K562 (cell line): ENCODE measurements at regions not wholly inside any gene's neighbourhood (a gene's known extent, or its start where the extent isn't known, plus 50 kb on each side); places are given as distances from the start of the nearest gene placed in this dataset.

Experiments
- ATAC-seq: fragments of 200-7000 bp; cut with Tn5 transposase; 3 replicates; pipeline ENCODE4 v1.9.1; 2020; ENCODE audit warnings: moderate library complexity
- BruUV-seq: library from RNA; stranded (reverse); fragments of 400-500 nt; replicated peaks from 2 replicates; lab custom pipeline; 2021; lab: Mats Ljungman, UMichigan
- CTCF ChIA-PET: fragments of 300-600 bp; formaldehyde crosslinking; extraction: SDS; loops from one replicate; lab custom pipeline; 2021; ENCODE audit warnings: low intra/inter-chr PET ratio; lab: Yijun Ruan, JAX
- POLR2A ChIA-PET: fragments of 300-600, 350-650 bp; sonication (Branson Sonifier 250); formaldehyde crosslinking; extraction: SDS; loops from one replicate; lab custom pipeline; 2021; ENCODE audit warnings: antibody characterized with exemption, inconsistent platforms; lab: Yijun Ruan, JAX
- DNase-seq, 4 experiments: peaks; one replicate each; pipeline versions ENCODE4 v3.0.0 to v3.0.0-alpha.2; 2011 to 2018; ENCODE audit warnings: low spot score in 3 of 4, mixed read lengths in 3 of 4; ENCODE audit errors: extremely low read depth in 1 of 4
- FAIRE-seq: peaks from 2 replicates; lab custom pipeline; 2011; peaks lifted over from hg19 to GRCh38; lab: Jason Lieb, UNC
- H2AFZ ChIP-seq: 2 replicates; pipeline ENCODE4 v1.6.0; 2011; ENCODE audit warnings: low read depth, low read length, control low read depth, inconsistent platforms
- H3K27ac ChIP-seq: fragments of 200-600 bp; 3 replicates; pipeline ENCODE4 v1.8.0; 2011; ENCODE audit warnings: low read depth, mild to moderate bottlenecking, control low read depth, inconsistent platforms, low read length, moderate library complexity, mixed read lengths; ENCODE audit errors: extremely low read depth
- H3K27me3 ChIP-seq, 2 experiments: fragments of 300-600 bp in 1 of 2; 2 replicates in 1 of 2; 3 replicates in 1 of 2; pipeline versions ENCODE4 v1.6.0 to v1.8.0; 2011; ENCODE audit warnings: inconsistent platforms in 2 of 2, low read length in 2 of 2, mild to moderate bottlenecking in 1 of 2, mixed read lengths in 1 of 2, moderate library complexity in 1 of 2; ENCODE audit not compliant: control insufficient read depth in 2 of 2, insufficient read depth in 2 of 2
- H3K36me3 ChIP-seq: fragments of 300-600 bp; 3 replicates; pipeline ENCODE4 v1.8.0; 2011; ENCODE audit warnings: mild to moderate bottlenecking, low read length, inconsistent platforms; ENCODE audit not compliant: control insufficient read depth, insufficient read depth
- H3K4me1 ChIP-seq, 2 experiments: fragments of 200-600 bp in 1 of 2; replicated peaks in 1 of 2; 2 replicates in 1 of 2; 3 replicates in 1 of 2; pipeline versions ENCODE4 v1.5.1 to v1.8.0; 2011; ENCODE audit warnings: inconsistent platforms in 2 of 2, low read length in 2 of 2, mild to moderate bottlenecking in 1 of 2, mixed read lengths in 1 of 2, moderate library complexity in 1 of 2; ENCODE audit not compliant: control insufficient read depth in 2 of 2, insufficient read depth in 2 of 2
- H3K4me2 ChIP-seq: 2 replicates; pipeline ENCODE4 v1.6.1; 2011; ENCODE audit warnings: low read length, control low read depth, inconsistent platforms, mixed read lengths; ENCODE audit not compliant: insufficient read depth
- H3K4me3 ChIP-seq: fragments of 200-600 bp; sonication (generic), shearing (Covaris generic); 2 replicates; pipeline ENCODE4 v1.5.1; 2016; ENCODE audit warnings: control low read depth, inconsistent platforms
- H3K79me2 ChIP-seq: fragments of 200-600 bp; 3 replicates; pipeline ENCODE4 v1.8.0; 2011; ENCODE audit warnings: low read length, inconsistent platforms; ENCODE audit not compliant: control insufficient read depth, insufficient read depth
- H3K9ac ChIP-seq, 2 experiments: 2 replicates each; pipeline versions ENCODE4 v1.6.0 to v1.6.1; 2011; ENCODE audit warnings: low read depth in 2 of 2, low read length in 2 of 2, control low read depth in 1 of 2, inconsistent platforms in 1 of 2, mild to moderate bottlenecking in 1 of 2, mixed read lengths in 1 of 2; ENCODE audit not compliant: insufficient read depth in 1 of 2
- H3K9me1 ChIP-seq: one replicate; pipeline ENCODE4 v1.6.0; 2011; ENCODE audit warnings: inconsistent platforms, mild to moderate bottlenecking, low read length, moderate library complexity; ENCODE audit not compliant: control insufficient read depth, insufficient read depth
- H3K9me3 ChIP-seq: replicated peaks from 2 replicates; pipeline ENCODE4 v1.5.1; 2011; ENCODE audit warnings: low read depth, low read length, inconsistent platforms; ENCODE audit not compliant: control insufficient read depth, insufficient read depth
- H4K20me1 ChIP-seq: replicated peaks from 2 replicates; pipeline ENCODE4 v1.6.1; 2011; ENCODE audit warnings: low read length, inconsistent platforms, mixed read lengths; ENCODE audit not compliant: control insufficient read depth, insufficient read depth
- C11orf30 ChIP-seq: fragments of 450-650 bp; IDR thresholded peaks from 2 replicates; pipeline ENCODE4 v1.6.1; 2016; ENCODE audit warnings: low read depth, mild to moderate bottlenecking
- CEBPB ChIP-seq: fragments of 450-650 bp; IDR thresholded peaks from 2 replicates; pipeline ENCODE4 v1.6.1; 2016; ENCODE audit warnings: missing genetic modification characterization, missing compliant biosample characterization
- E2F8 ChIP-seq: fragments of 450-650 bp; IDR thresholded peaks from 2 replicates; pipeline ENCODE4 v1.7.1; 2018; ENCODE audit warnings: mild to moderate bottlenecking, low read depth; ENCODE audit not compliant: partially characterized antibody
- MAFG ChIP-seq: fragments of 450-650 bp; conservative IDR thresholded peaks from 2 replicates; pipeline ENCODE4 v1.6.1; 2016; ENCODE audit warnings: missing genetic modification characterization, missing compliant biosample characterization
- SMAD1 ChIP-seq: fragments of 150-350 bp; IDR thresholded peaks from 2 replicates; pipeline ENCODE4 v1.6.1; 2014; ENCODE audit warnings: low read length, low read depth; ENCODE audit not compliant: partially characterized antibody
- SRSF3 ChIP-seq: fragments of 200-400 bp; formaldehyde crosslinking; IDR thresholded peaks from 2 replicates; pipeline ENCODE4 v1.6.1; 2016; ENCODE audit warnings: mild to moderate bottlenecking, low read length, moderate library complexity; ENCODE audit not compliant: insufficient read depth
- TCF7 ChIP-seq: sonication (generic); IDR thresholded peaks from 2 replicates; pipeline ENCODE4 v1.6.1; 2016; ENCODE audit warnings: antibody characterized with exemption, borderline replicate concordance
- TCFL5 ChIP-seq: fragments of 250-450 bp; sonication (Bioruptor Pico); conservative IDR thresholded peaks from 2 replicates; pipeline ENCODE4 v1.6.1; 2021; ENCODE audit warnings: mild to moderate bottlenecking, moderate library complexity, matching md5 sums
- ZNF316 ChIP-seq: fragments of 450-650 bp; IDR thresholded peaks from 2 replicates; pipeline ENCODE4 v1.6.1; 2016
- ZNF57 ChIP-seq: fragments of 450-650 bp; formaldehyde crosslinking; IDR thresholded peaks from 2 replicates; pipeline ENCODE4 v1.4.0; 2020; ENCODE audit warnings: mild to moderate bottlenecking, moderate library complexity
- in situ Hi-C: fragments of 300-500 bp; cut with MboI; formaldehyde crosslinking; loops from 4 replicates; pipeline ENCODE4 v1.15.0; 2018; ENCODE audit warnings: inconsistent platforms, mixed read lengths
- intact Hi-C: fragments of 100-400 bp; cut with micrococcal nuclease; formaldehyde crosslinking; loops from 2 replicates; pipeline ENCODE4 v1.14.2; 2022
- TF ChIP-seq, protein P1 (sequence below): sonication (generic); IDR thresholded peaks from 2 replicates; pipeline ENCODE4 v1.6.1; 2016
- TF ChIP-seq, protein P2 (sequence below): fragments of 250-450 bp; sonication (Bioruptor Pico); IDR thresholded peaks from 2 replicates; pipeline ENCODE4 v1.5.0; 2021; ENCODE audit warnings: mild to moderate bottlenecking, moderate library complexity

DNA sequence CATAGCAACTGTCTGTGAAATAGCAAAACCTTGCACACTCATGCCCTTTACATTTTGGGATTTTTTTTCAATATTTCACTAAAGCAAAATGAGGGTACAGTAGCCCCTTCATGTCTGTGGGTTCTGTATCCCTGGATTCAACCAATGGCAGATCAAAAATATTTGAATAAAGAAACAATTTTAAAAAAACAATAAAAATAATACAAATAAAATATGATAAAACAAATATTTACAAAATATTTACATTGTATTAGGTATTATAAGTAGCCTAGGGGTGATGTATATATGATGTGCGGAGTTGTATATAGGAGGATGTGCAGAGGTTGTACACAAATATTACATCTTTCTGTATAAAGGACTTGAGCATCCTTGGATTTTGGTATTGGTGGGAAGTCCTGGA lies 67.3 kb upstream of the CDH10 start (continued):
- TF ChIP-seq ZNF57 (CRISPR knock-in tag): no peak
- no peak for TF ChIP-seq TCF7
- no peak for TF ChIP-seq TCFL5 (CRISPR knock-in tag)

DNA sequence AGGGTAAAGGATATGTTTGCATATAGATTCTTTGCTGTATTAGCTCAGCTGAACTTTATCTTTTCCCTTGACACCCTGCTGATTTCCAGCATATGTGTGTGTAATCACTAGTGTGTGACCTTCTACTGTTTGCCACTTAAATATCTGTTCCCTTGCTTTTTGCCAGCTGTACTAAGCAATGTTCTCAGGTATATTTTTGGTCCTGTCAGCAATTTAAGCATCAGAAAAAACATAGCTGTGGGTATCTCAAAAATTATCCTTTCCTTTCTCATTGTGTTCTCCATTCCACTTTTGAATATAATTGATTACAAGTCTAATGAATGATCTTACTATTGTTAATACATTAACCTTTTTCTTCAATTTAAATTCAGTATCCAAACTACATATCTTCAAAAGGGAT lies 59.2 kb upstream of the CDH10 start:
- DNase-seq: no peak
- H3K4me3 ChIP-seq: no peak overlapping the region
- H3K27me3 ChIP-seq: no peaks in the 10 kb centered on the region
- H3K36me3 ChIP-seq: no peaks in the 10 kb centered on the region
- H3K4me1 ChIP-seq: no peaks in the 10 kb centered on the region
- intact Hi-C loops: no loop called here
- H3K9me3 ChIP-seq: no peaks in the 10 kb centered on the region
- no peaks in the 10 kb centered on the region for H4K20me1 ChIP-seq
- no peaks in the 10 kb centered on the region for H3K9me1 ChIP-seq
- no peak overlapping the region for H3K4me2 ChIP-seq
- no TSS peak for BruUV-seq
- POLR2A ChIA-PET: no interaction called here
- FAIRE-seq: no peak
- no peak overlapping the region for H3K9ac ChIP-seq
- TF ChIP-seq, protein P1, sequence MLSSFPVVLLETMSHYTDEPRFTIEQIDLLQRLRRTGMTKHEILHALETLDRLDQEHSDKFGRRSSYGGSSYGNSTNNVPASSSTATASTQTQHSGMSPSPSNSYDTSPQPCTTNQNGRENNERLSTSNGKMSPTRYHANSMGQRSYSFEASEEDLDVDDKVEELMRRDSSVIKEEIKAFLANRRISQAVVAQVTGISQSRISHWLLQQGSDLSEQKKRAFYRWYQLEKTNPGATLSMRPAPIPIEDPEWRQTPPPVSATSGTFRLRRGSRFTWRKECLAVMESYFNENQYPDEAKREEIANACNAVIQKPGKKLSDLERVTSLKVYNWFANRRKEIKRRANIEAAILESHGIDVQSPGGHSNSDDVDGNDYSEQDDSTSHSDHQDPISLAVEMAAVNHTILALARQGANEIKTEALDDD: no peak
- TF ChIP-seq E2F8 (no peak), SRSF3 (no peak), ZNF316 (peak; percentile 57; the same call in 1 of the 2 replicates), SMAD1 (no peak), CEBPB (tag) (no peak), MAFG (tag) (0 out of 2 replicates have a peak, but pooled peaks have one; percentile 32), C11orf30 (peak; percentile 16; the same call in 1 of the 2 replicates)
- TF ChIP-seq, protein P2, sequence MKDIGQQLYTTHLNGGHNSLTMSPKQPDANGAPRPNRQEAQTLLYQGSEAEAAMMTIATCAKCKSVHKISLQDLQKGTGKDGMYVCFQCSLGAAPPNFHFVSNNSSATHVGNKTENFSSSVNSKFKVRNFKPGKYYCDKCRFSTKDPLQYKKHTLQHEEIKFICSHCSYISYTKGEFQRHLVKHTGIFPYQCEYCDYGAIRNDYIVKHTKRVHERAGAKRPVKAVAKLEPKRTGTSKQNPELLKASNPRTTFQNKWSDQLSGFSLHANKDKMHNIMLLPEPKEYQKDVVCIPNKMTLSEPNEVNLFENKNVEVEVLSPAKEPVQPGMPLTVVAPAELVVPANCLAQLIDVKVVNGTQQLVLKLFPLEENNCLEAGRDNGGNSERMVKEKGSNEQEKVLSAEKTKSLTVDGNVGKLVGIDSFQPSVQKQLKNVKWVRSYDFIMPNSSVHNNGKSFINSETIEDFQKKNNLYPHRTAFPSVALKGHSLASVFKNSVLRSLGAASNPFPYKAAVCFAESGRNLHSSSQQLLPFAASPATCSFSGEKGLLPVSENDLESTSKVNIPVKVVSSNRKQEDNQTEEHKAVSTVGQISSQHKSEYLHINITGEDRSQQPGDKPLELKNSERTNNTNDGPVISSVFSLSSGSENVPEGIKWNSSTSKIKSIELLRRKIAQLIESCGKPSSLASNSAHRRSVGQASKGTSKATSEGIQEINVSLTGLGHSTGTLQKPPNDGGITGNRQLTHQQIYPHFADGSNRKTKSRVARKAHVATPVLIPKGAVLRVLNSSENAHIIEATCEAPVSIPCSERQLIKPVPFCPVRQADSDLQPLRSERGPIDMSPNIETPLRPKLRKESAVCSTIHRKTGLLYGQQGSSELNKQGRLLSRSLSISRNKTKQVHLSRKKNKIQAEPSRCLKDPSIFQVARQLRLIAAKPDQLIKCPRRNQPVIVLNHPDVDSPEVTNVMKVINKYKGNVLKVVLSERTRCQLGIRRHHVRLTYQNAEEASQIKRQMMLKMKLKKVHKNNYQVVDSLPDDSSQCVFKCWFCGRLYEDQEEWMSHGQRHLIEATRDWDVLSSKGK (CRISPR knock-in tag): no peak
- TF ChIP-seq, all 486 proteins: peak for 3
- CTCF ChIA-PET: no interaction called here
- Histone ChIP-seq H3K27ac (no peak overlapping the region), H2AFZ (no peak overlapping the region), H3K79me2 (no peaks in the 10 kb centered on the region)
- in situ Hi-C loops: no loop called here
- ATAC-seq: no peak
